Sciatic nerve (tissue), 2 donors: ENCODE measurements at regions not wholly inside any gene's neighbourhood (a gene's known extent, or its start where the extent isn't known, plus 50 kb on each side); places are given as distances from the start of the nearest gene placed in this dataset.

Experiments used
- ATAC-seq: fragments of 200-7000 bp; cut with Tn5 transposase; one replicate; pipeline ENCODE4 v1.9.1; 2020; ENCODE audit warnings: mild to moderate bottlenecking, moderate library complexity
- DNase-seq: peaks from one replicate; pipeline ENCODE4 v3.0.0-alpha.2; 2020; ENCODE audit warnings: low spot score
- intact Hi-C: fragments of 100-400 bp; cut with DNase I; formaldehyde crosslinking; loops from one replicate; pipeline ENCODE4 v1.14.2; 2022
- donor health status: DM: no; HTN: no; CAD: no.
- donor health status: DM: no; HTN: no; CAD: no.

GRCh38 chr3:5448246-5448645 lies 260.7 kb downstream of the EDEM1 start:
- no peak for ATAC-seq
- intact Hi-C loops, result no loop called here

GRCh38 chr3:5448816-5449215 lies 261.3 kb downstream of the EDEM1 start:
- DNase-seq, result no peak
- intact Hi-C loops, result no loop called here
- ATAC-seq, result no peak

More at GRCh38 chr3:5448246-5448645, 260.7 kb downstream of the EDEM1 start:
- no peak for DNase-seq

DNA sequence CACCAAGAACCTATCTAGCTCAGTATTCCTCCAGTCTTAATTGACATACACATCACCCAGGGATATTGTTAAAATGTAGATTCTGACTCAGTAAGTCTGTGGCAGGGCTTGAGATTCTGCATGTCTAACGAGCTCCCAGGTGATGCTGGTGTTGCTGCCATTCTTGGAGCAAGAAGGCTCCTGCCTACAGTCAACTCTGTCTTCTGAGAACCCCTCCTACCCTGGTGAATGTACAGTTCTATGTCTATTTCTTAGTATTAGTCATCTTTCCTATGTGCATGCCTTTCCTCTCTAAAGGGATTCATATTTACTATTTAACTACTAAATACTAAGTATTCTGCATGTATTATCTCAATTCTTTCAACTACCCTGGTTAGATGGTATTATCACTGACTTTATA lies 268.7 kb downstream of the EDEM1 start:
- no peak for ATAC-seq
- DNase-seq, result no peak
- intact Hi-C loops, result no loop called here

DNA sequence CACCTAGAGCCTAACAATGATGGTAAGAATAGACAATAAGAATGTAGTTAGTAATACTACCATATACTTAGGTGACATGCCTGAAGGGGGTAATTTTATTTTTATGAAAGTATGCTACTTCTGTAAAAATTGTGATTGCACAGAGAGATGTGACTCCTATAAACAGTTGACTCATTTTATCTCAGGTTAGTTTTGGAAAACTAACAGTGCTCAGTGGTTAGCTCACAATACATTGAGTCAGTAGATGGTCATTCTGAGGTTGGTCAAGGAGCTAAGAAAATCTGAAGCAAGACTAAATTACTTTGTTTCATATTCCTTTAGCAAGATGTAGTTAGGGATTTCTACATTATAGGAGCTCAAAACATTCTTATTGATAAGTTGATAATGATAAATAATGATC lies 271.0 kb downstream of the EDEM1 start:
- intact Hi-C loops, result no loop called here
- ATAC-seq (no peak), DNase-seq (no peak)

DNA sequence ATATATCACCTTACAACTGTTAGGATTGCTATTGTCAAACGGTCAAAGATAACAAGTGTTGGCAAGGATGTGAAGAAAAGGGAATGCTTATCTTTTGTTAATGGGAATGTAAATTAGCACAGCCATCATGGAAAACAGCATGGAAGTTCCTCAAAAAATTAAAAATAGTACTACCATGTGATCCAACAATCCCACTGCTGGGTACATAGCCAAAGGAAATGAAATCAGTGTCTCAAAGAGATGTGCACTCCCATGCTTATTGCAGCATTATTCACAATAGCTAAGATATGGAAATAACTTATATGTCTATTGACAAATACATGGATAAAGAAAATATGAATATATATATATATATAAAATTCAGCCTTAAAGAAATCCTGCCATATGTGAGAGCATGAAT lies 274.6 kb downstream of the EDEM1 start:
- intact Hi-C loops, result no loop called here
- DNase-seq (no peak), ATAC-seq (no peak)

- intact Hi-C loops, result no loop called here
- no peak for ATAC-seq
- no peak for DNase-seq
These were observed 276.5 kb downstream of the EDEM1 start for GRCh38 chr3:5463991-5464390.

- intact Hi-C loops, result no loop called here
- ATAC-seq, result no peak
- DNase-seq, result no peak
These were observed 277.1 kb downstream of the EDEM1 start for GRCh38 chr3:5464649-5465048.

GRCh38 chr3:5465183-5465582 lies 277.7 kb downstream of the EDEM1 start:
- ATAC-seq (no peak), DNase-seq (no peak)
- intact Hi-C loops, result no loop called here

GRCh38 chr3:5466065-5466464 lies 278.6 kb downstream of the EDEM1 start:
- ATAC-seq (no peak), DNase-seq (no peak)
- intact Hi-C loops, result no loop called here

DNA sequence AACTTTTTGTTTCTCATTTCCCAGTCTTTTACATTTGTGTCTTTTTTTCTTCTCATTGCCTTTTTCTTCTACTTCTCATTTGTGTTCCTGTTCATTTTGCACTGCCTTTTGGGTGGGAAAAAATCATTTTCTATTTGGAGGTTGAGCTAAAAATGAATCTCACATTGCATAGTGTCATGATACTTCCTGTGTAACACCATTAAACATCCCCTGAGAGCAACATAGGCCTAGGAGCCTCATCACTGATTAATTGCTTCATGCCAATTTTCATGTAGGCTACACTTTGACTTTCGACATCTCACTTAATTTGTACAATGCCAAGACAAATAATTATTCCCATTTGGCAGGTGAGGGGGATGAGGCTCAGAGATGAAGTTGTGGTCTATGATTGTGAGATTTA lies 279.2 kb downstream of the EDEM1 start:
- ATAC-seq (no peak), DNase-seq (no peak)
- intact Hi-C loops, result no loop called here

GRCh38 chr3:5473471-5473870 lies 286.0 kb downstream of the EDEM1 start:
- no peak for ATAC-seq
- intact Hi-C loops, result no loop called here
- DNase-seq, result no peak

DNA sequence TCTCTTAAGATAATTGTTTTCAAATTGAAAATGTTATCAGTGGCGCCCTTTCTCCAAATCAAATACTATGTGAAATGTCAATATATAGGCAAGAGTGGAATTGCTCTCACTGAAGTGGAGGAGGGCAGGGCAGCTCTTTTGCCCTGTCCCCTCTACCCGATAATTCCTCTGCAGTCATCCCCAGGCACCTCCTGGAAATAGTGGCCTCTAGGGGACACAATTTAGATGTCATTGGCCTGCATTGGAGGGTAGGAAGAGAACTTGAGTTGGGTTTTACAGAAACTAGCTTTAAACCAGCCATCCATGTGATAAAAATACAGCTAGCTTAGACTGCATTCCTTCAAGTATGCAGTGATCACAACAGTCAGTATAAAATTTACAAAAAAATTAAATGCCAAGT lies 288.9 kb downstream of the EDEM1 start:
- intact Hi-C loops, result no loop called here
- ATAC-seq, result no peak
- DNase-seq, result no peak

- intact Hi-C loops, result no loop called here
- ATAC-seq (no peak), DNase-seq (no peak)
These were observed 291.8 kb downstream of the EDEM1 start for GRCh38 chr3:5479229-5479799.

- ATAC-seq (no peak), DNase-seq (no peak)
- intact Hi-C loops, result no loop called here
These were observed 292.7 kb downstream of the EDEM1 start for GRCh38 chr3:5480190-5480589.

GRCh38 chr3:5485427-5485826 lies 297.9 kb downstream of the EDEM1 start:
- ATAC-seq (no peak), DNase-seq (no peak)
- intact Hi-C loops, result no loop called here

DNA sequence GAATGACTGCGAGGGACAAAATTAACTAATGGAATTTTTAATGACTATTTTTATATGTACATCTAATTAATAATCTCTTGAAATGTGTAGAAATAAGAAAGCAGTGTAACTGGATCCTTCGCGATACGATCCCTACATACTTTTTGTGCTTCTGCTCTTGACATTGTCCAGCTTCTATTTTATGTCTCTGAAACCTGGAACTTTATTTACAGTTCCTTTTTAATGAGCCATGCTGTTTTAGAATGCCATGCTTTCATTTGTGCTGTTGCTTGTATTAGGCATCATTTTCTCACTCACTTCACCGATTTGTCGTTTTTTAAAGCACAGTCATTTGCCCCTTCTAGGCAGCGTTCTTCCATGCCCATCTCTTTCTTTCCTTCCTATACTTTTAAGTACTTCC lies 301.3 kb downstream of the EDEM1 start:
- intact Hi-C loops, result no loop called here
- ATAC-seq (no peak), DNase-seq (no peak)

- no peak for DNase-seq
- intact Hi-C loops, result no loop called here
These were observed 302.0 kb downstream of the EDEM1 start for GRCh38 chr3:5489536-5489935.

GRCh38 chr3:5494905-5495519 lies 307.5 kb downstream of the EDEM1 start:
- intact Hi-C loops, result no loop called here
- DNase-seq (no peak), ATAC-seq (no peak)

More at GRCh38 chr3:5489536-5489935, 302.0 kb downstream of the EDEM1 start:
- no peak for ATAC-seq

DNA sequence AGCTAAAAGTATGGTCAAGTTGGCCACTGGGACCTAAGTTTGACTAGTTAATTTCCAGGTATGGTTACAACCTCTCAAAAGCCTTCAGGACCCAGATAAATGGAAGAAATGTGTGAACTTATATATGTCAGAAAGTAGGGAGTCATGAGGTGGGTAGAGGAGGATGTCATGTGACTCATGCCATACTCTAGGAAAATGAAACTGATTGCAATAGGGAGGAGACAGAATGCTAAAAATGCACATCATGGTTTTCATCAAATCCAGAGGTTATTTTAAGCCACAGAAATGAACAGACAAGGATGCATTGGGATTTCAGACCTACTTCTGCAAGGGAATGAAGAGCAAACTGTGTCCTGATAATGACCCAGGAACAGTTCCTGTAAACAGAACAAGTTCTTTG lies 310.0 kb downstream of the EDEM1 start:
- intact Hi-C loops, result no loop called here
- ATAC-seq (no peak), DNase-seq (no peak)

GRCh38 chr3:5498981-5499380 lies 311.5 kb downstream of the EDEM1 start:
- no peak for ATAC-seq
- DNase-seq, result no peak
- intact Hi-C loops, result no loop called here

DNA sequence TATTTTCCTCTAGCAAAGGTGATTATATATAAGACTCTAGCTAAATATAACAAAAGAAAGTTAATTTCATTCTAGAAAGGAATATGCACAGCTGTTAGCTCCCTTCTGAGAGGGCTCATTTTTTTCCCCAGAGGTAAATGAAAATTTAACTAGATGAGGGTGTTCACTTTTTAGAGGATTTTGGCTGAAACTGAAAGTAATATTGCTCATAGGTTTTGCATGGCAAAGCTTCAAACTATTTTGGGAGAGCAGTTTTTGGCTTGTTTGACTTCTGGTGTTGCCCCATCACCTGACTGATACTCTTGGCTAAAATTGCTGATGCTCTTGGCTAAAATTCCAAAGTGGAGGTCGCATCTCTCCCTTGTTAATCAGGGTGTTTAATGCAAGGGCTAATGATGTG lies 311.9 kb downstream of the EDEM1 start:
- ATAC-seq (no peak), DNase-seq (no peak)

More for the DNA sequence above, 311.9 kb downstream of the EDEM1 start:
- intact Hi-C loops, result no loop called here
